ENCODE measurements at regions not wholly inside any gene's neighbourhood (a gene's known extent, or its start where the extent isn't known, plus 50 kb on each side); places are given as distances from the start of the nearest gene placed in this dataset.

GRCh38 chr22:23403720-23404688 is 176.1 kb downstream of the IGLL1 start:
- H3K4me3 ChIP-seq (ENCODE audit: insufficient read depth, low read depth, low read length): no peak overlapping the region
- 89% methylated on average over 5 of the region's 13 CpGs; no CpG with 5 or more reads in 1 of the 2 experiments for WGBS, 2 experiments (ENCODE audit: extremely low coverage in 2 of 2, insufficient read length in 1 of 2)
- H3K27me3 ChIP-seq (ENCODE audit: control insufficient read depth, insufficient read depth, low read length): peaks cover 2% of the 10 kb centered on the region; the same call in 1 of the 2 replicates
- H3K4me1 ChIP-seq (ENCODE audit: control insufficient read depth, insufficient read depth, low read length): peaks cover 4% of the 10 kb centered on the region; the same call in 1 of the 2 replicates
- no peak overlapping the region for H2BK15ac ChIP-seq (ENCODE audit: low read depth, low read length)
- H2AFZ ChIP-seq (replicated peaks; ENCODE audit: low read length, poor library complexity): no peak overlapping the region
- in situ Hi-C loops (cut with MboI; ENCODE audit: low sequenced_read_pairs) (no loop called here), intact Hi-C loops (cut with micrococcal nuclease) (loop anchor here (5.0 kb wide), 2 partner anchors 118 to 133 kb away; no protein-coding TSS in a partner anchor), dilution Hi-C loops (cut with HindIII; ENCODE audit: low sequenced_read_pairs, unreplicated experiment) (no loop called here)
- H3K79me1 ChIP-seq (ENCODE audit: low read depth in 1 of 2, low read length in 2 of 2): no peaks in the 10 kb centered on the region
- no peaks in the 10 kb centered on the region for H4K20me1 ChIP-seq (ENCODE audit: insufficient read depth, low read length)
- BruUV-seq (replicated peaks): no TSS peak
- DNase-seq: no peak
- H2AK9ac ChIP-seq (replicated peaks; ENCODE audit: low read depth, low read length, poor library complexity): no peak overlapping the region
- H2BK120ac ChIP-seq (ENCODE audit: low read depth, low read length): no peak overlapping the region
- no peak overlapping the region for H2BK5ac ChIP-seq (ENCODE audit: low read depth, low read length, poor library complexity, severe bottlenecking)
- no peak overlapping the region for H3K18ac ChIP-seq (ENCODE audit: low read depth, low read length)
- ATAC-seq (ENCODE audit: low read depth): no peak
- no peaks in the 10 kb centered on the region for H3K9me3 ChIP-seq (ENCODE audit: control insufficient read depth, insufficient read depth, low read length)
- H2BK20ac ChIP-seq (ENCODE audit: low read depth, low read length): no peak overlapping the region
- H4K91ac ChIP-seq (ENCODE audit: insufficient read depth, low read depth, low read length): no peak overlapping the region
- H4K8ac ChIP-seq (ENCODE audit: low read depth in 2 of 2, low read length in 2 of 2): no peak overlapping the region
- H3K14ac ChIP-seq (replicated peaks; ENCODE audit: low read depth, low read length): no peak overlapping the region
- H3K56ac ChIP-seq (ENCODE audit: extremely low read depth, insufficient read depth, low read length): no peak overlapping the region
- no peaks in the 10 kb centered on the region for H3K36me3 ChIP-seq (ENCODE audit: control insufficient read depth, insufficient read depth, low read length)
- ChIA-PET POLR2A (ENCODE audit: unreplicated experiment) (no interaction called here), CTCF (no interaction called here)
- H3K4ac ChIP-seq (ENCODE audit: low read depth, low read length): no peak overlapping the region
- no peak overlapping the region for H3K9ac ChIP-seq (ENCODE audit: low read depth, low read length)
- no peaks in the 10 kb centered on the region for H3K9me1 ChIP-seq (ENCODE audit: insufficient read depth, low read length)
- H3K23ac ChIP-seq (ENCODE audit: low read depth, low read length): no peak overlapping the region
- no peak overlapping the region for H3K27ac ChIP-seq (ENCODE audit: insufficient read depth, low read length)
- H2AK5ac ChIP-seq (ENCODE audit: low read depth, low read length): no peak overlapping the region
- H3K4me2 ChIP-seq (ENCODE audit: low read depth, low read length): no peak overlapping the region
- H4K5ac ChIP-seq (ENCODE audit: low read depth, low read length): no peak overlapping the region
- no peak for TF ChIP-seq BHLHE40 (IDR thresholded peaks at IDR 0.05; ENCODE audit: low read depth, low read length)
- TF ChIP-seq RCOR1 (IDR thresholded peaks at IDR 0.05; ENCODE audit: insufficient replicate concordance, low read length): no peak
- TF ChIP-seq RAD21 (IDR thresholded peaks at IDR 0.05; ENCODE audit: low read length): no peak
- TF ChIP-seq FOS (IDR thresholded peaks at IDR 0.05; ENCODE audit: low read depth, low read length): no peak
- no peak for TF ChIP-seq SMC3 (IDR thresholded peaks at IDR 0.05; ENCODE audit: low read depth, low read length)
- no peak for TF ChIP-seq POLR2A (IDR thresholded peaks at IDR 0.05; ENCODE audit: low read depth, low read length)
- TF ChIP-seq MAZ (IDR thresholded peaks at IDR 0.05; ENCODE audit: borderline replicate concordance, low read depth, low read length): no peak
- TF ChIP-seq RFX5 (IDR thresholded peaks at IDR 0.05; ENCODE audit: low read depth, low read length): no peak
- TF ChIP-seq NFE2L2 (IDR thresholded peaks at IDR 0.05; ENCODE audit: low read depth, low read length): no peak
- no peak for TF ChIP-seq MAFK (IDR thresholded peaks at IDR 0.05; ENCODE audit: low read depth, low read length)
- no peak for TF ChIP-seq CHD1 (IDR thresholded peaks at IDR 0.05; ENCODE audit: low read depth, low read length)

All from IMR-90 (cell line).